ENCODE measurements at regions not wholly inside any gene's neighbourhood (a gene's known extent, or its start where the extent isn't known, plus 50 kb on each side); places are given as distances from the start of the nearest gene placed in this dataset.
A peak's percentile ranks its signal among the peaks of the same experiment; 100 is the strongest.

GRCh38 chr15:29935296-29936004, 113.2 kb upstream of the TJP1 start:
- TF ChIP-seq, protein P1, sequence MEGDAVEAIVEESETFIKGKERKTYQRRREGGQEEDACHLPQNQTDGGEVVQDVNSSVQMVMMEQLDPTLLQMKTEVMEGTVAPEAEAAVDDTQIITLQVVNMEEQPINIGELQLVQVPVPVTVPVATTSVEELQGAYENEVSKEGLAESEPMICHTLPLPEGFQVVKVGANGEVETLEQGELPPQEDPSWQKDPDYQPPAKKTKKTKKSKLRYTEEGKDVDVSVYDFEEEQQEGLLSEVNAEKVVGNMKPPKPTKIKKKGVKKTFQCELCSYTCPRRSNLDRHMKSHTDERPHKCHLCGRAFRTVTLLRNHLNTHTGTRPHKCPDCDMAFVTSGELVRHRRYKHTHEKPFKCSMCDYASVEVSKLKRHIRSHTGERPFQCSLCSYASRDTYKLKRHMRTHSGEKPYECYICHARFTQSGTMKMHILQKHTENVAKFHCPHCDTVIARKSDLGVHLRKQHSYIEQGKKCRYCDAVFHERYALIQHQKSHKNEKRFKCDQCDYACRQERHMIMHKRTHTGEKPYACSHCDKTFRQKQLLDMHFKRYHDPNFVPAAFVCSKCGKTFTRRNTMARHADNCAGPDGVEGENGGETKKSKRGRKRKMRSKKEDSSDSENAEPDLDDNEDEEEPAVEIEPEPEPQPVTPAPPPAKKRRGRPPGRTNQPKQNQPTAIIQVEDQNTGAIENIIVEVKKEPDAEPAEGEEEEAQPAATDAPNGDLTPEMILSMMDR (IDR thresholded peaks at IDR 0.05) = no peak
- H3K27ac Mint-ChIP-seq (ENCODE audit: unreplicated experiment) = no peak overlapping the region
- no peak for DNase-seq (ENCODE audit: extremely low spot score, unreplicated experiment)

DNA sequence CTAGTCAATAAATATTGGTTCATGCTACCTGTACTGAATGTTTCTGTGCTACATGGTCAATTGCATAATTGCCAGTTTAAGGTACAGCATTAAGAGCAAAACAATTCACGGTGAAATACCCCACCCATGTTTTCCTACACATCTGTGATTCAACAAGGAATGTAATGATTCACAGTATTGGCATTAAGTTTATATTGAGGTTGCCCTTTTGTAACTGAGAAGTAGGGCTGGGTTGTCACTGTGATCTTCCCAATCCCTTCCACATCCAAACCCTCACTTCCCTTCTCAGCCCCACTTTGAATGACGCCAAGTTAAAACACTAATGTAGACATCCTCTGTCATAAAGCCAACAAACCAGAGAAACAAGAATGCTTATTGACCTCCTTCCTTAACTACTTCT, 112.0 kb upstream of the TJP1 start:
- H3K27me3 Mint-ChIP-seq (ENCODE audit: unreplicated experiment) = no peaks in the 10 kb centered on the region
- H3K9me3 Mint-ChIP-seq (ENCODE audit: unreplicated experiment) = peaks cover 5% of the 10 kb centered on the region
- H3K36me3 Mint-ChIP-seq (ENCODE audit: unreplicated experiment) = no peaks in the 10 kb centered on the region
- TF ChIP-seq, protein P1 (IDR thresholded peaks at IDR 0.05) = no peak
- peaks cover 47% of the 10 kb centered on the region for H3K4me1 Mint-ChIP-seq (ENCODE audit: unreplicated experiment)
- H3K27ac Mint-ChIP-seq (ENCODE audit: unreplicated experiment) = peak overlapping the region; percentile 11
- H3K4me3 Mint-ChIP-seq (ENCODE audit: unreplicated experiment) = no peak overlapping the region
- no peak for DNase-seq (ENCODE audit: extremely low spot score, unreplicated experiment)

More at GRCh38 chr15:29935296-29936004, 113.2 kb upstream of the TJP1 start:
- no peaks in the 10 kb centered on the region for H3K36me3 Mint-ChIP-seq (ENCODE audit: unreplicated experiment)
- H3K4me3 Mint-ChIP-seq (ENCODE audit: unreplicated experiment) = no peak overlapping the region
- peaks cover 1% of the 10 kb centered on the region for H3K9me3 Mint-ChIP-seq (ENCODE audit: unreplicated experiment)
- H3K4me1 Mint-ChIP-seq (ENCODE audit: unreplicated experiment) = peaks cover 49% of the 10 kb centered on the region
- no peaks in the 10 kb centered on the region for H3K27me3 Mint-ChIP-seq (ENCODE audit: unreplicated experiment)

DNA sequence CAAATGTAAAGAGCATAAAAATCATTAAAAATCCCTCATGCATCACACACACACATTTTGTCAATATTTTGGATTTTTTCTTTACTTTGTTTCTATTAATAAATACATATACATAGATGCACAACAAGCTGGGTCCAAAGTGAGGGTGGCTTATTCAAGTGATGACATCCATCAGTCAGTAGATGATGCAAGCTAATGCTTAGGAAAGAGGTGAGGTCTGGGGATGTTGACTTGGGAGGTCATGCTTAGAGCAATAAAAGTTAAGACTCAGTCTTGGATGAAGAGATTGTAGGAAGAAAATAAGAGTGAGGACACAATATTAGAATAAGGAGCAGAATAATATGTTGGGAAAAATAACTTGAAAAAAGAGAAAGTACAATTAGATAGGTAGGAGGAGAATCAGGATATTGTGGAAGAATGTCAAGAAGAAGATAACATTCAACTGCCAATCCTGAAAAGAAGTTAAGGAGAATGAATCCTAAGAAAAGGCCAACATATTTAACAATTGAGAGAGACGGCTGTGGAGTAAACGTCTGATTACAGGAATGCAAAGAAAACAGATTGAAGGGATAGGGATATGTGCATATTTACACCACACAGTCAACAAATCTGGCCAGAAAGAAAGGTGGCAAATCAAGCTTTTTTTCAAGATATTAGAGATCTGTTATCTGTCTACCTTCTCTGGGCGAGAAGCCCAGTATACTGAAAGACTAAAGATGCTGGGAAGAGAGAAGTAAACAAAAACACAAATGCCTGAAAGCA, 111.0 kb upstream of the TJP1 start:
- H3K4me1 Mint-ChIP-seq (ENCODE audit: unreplicated experiment) = peaks cover 39% of the 10 kb centered on the region
- no peak overlapping the region for H3K27ac Mint-ChIP-seq (ENCODE audit: unreplicated experiment)
- no peaks in the 10 kb centered on the region for H3K36me3 Mint-ChIP-seq (ENCODE audit: unreplicated experiment)
- peaks cover 5% of the 10 kb centered on the region for H3K9me3 Mint-ChIP-seq (ENCODE audit: unreplicated experiment)
- H3K4me3 Mint-ChIP-seq (ENCODE audit: unreplicated experiment) = no peak overlapping the region
- TF ChIP-seq, protein P1 (IDR thresholded peaks at IDR 0.05) = no peak
- no peak for DNase-seq (ENCODE audit: extremely low spot score, unreplicated experiment)
- H3K27me3 Mint-ChIP-seq (ENCODE audit: unreplicated experiment) = no peaks in the 10 kb centered on the region

DNA sequence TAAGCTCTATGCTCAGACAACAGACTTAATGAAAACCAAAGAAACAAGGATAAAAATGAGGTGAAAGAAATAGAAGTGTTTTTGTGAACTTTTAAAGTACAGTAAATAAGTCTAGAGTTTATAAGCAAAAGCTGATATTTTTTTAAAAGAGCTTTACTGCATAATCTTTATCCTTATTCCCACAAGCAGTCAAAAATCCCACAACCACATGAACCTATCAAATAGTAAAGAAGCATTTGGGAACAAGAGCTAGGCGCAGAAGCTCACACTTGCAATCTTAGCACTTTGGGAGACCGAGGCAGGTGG, 103.8 kb upstream of the TJP1 start:
- Mint-ChIP-seq H3K27ac (ENCODE audit: unreplicated experiment) (no peak overlapping the region), H3K4me1 (ENCODE audit: unreplicated experiment) (peaks cover 30% of the 10 kb centered on the region), H3K27me3 (ENCODE audit: unreplicated experiment) (no peaks in the 10 kb centered on the region), H3K9me3 (ENCODE audit: unreplicated experiment) (peaks cover 5% of the 10 kb centered on the region), H3K36me3 (ENCODE audit: unreplicated experiment) (no peaks in the 10 kb centered on the region), H3K4me3 (ENCODE audit: unreplicated experiment) (no peak overlapping the region)
- DNase-seq (ENCODE audit: extremely low spot score, unreplicated experiment) = no peak
- TF ChIP-seq, protein P1 (IDR thresholded peaks at IDR 0.05) = peak; percentile 3

All from osteocyte (in vitro differentiated cells).